ENCODE measurements at regions not wholly inside any gene's neighbourhood (a gene's known extent, or its start where the extent isn't known, plus 50 kb on each side); places are given as distances from the start of the nearest gene placed in this dataset.

- Histone ChIP-seq H3K27me3 (no peaks in the 10 kb centered on the region), H3K27ac (no peak overlapping the region), H3K9me3 (ENCODE audit: low read depth) (no peaks in the 10 kb centered on the region), H3K4me1 (ENCODE audit: low read depth) (no peaks in the 10 kb centered on the region), H3K36me3 (no peaks in the 10 kb centered on the region), H3K4me3 (no peak overlapping the region)
- no peak for TF ChIP-seq CTCF (IDR thresholded peaks at IDR 0.05; ENCODE audit: low read depth, low read length)
- DNase-seq (ENCODE audit: low read depth in 1 of 2, low spot score in 1 of 2), result peak in 1 of 2 donors; percentile 16
Observed at GRCh38 chrX:39499996-39500395, 597.8 kb downstream of the BCOR start.

- no peaks in the 10 kb centered on the region for H3K9me3 ChIP-seq (ENCODE audit: low read depth)
- H3K27me3 ChIP-seq, result no peaks in the 10 kb centered on the region
- no peaks in the 10 kb centered on the region for H3K36me3 ChIP-seq
- H3K4me1 ChIP-seq (ENCODE audit: low read depth), result no peaks in the 10 kb centered on the region
- no peak for DNase-seq (ENCODE audit: low read depth in 1 of 2, low spot score in 1 of 2)
- TF ChIP-seq CTCF (IDR thresholded peaks at IDR 0.05; ENCODE audit: low read depth, low read length), result no peak
- H3K4me3 ChIP-seq, result no peak overlapping the region
- no peak overlapping the region for H3K27ac ChIP-seq
Observed at GRCh38 chrX:39501822-39502221, 595.9 kb downstream of the BCOR start.

- no peak for DNase-seq (ENCODE audit: low read depth in 1 of 2, low spot score in 1 of 2)
- no peak for TF ChIP-seq CTCF (IDR thresholded peaks at IDR 0.05; ENCODE audit: low read depth, low read length)
Observed at GRCh38 chrX:39502486-39502885, 595.3 kb downstream of the BCOR start.

GRCh38 chrX:39504227-39504626 is 593.5 kb downstream of the BCOR start:
- TF ChIP-seq CTCF (IDR thresholded peaks at IDR 0.05; ENCODE audit: low read depth, low read length), result no peak
- H3K27me3 ChIP-seq, result no peaks in the 10 kb centered on the region
- H3K36me3 ChIP-seq, result no peaks in the 10 kb centered on the region
- DNase-seq (ENCODE audit: low read depth in 1 of 2, low spot score in 1 of 2), result no peak
- no peaks in the 10 kb centered on the region for H3K4me1 ChIP-seq (ENCODE audit: low read depth)
- H3K4me3 ChIP-seq, result no peak overlapping the region
- H3K27ac ChIP-seq, result no peak overlapping the region
- H3K9me3 ChIP-seq (ENCODE audit: low read depth), result peaks cover 4% of the 10 kb centered on the region

More at GRCh38 chrX:39502486-39502885, 595.3 kb downstream of the BCOR start:
- Histone ChIP-seq H3K9me3 (ENCODE audit: low read depth) (no peaks in the 10 kb centered on the region), H3K27ac (no peak overlapping the region), H3K4me1 (ENCODE audit: low read depth) (no peaks in the 10 kb centered on the region), H3K4me3 (no peak overlapping the region), H3K36me3 (no peaks in the 10 kb centered on the region), H3K27me3 (no peaks in the 10 kb centered on the region)

GRCh38 chrX:39504850-39505259 is 592.9 kb downstream of the BCOR start:
- no peaks in the 10 kb centered on the region for H3K27me3 ChIP-seq
- no peak for TF ChIP-seq CTCF (IDR thresholded peaks at IDR 0.05; ENCODE audit: low read depth, low read length)

GRCh38 chrX:39506131-39506530 is 591.6 kb downstream of the BCOR start:
- Histone ChIP-seq H3K4me1 (ENCODE audit: low read depth) (no peaks in the 10 kb centered on the region), H3K4me3 (no peak overlapping the region), H3K27ac (no peak overlapping the region), H3K27me3 (no peaks in the 10 kb centered on the region), H3K9me3 (ENCODE audit: low read depth) (peaks cover 4% of the 10 kb centered on the region), H3K36me3 (no peaks in the 10 kb centered on the region)
- no peak for TF ChIP-seq CTCF (IDR thresholded peaks at IDR 0.05; ENCODE audit: low read depth, low read length)
- no peak for DNase-seq (ENCODE audit: low read depth in 1 of 2, low spot score in 1 of 2)

More at GRCh38 chrX:39504850-39505259, 592.9 kb downstream of the BCOR start:
- Histone ChIP-seq H3K36me3 (no peaks in the 10 kb centered on the region), H3K4me1 (ENCODE audit: low read depth) (no peaks in the 10 kb centered on the region), H3K4me3 (no peak overlapping the region), H3K9me3 (ENCODE audit: low read depth) (peaks cover 4% of the 10 kb centered on the region), H3K27ac (peak overlapping the region; percentile 53)
- DNase-seq (ENCODE audit: low read depth in 1 of 2, low spot score in 1 of 2), result peak; percentile 53 to 58
